CD4-positive, CD25-positive, alpha-beta regulatory T cell (primary cell): ENCODE measurements at regions not wholly inside any gene's neighbourhood (a gene's known extent, or its start where the extent isn't known, plus 50 kb on each side); places are given as distances from the start of the nearest gene placed in this dataset.

Source experiments
- ATAC-seq, 2 donors: fragments of 150-1000 bp; cut with Tn5 transposase; one replicate each; pipeline ENCODE4 v1.10.0; 2021; ENCODE audit warnings: low read depth in 2 of 2, moderate number of reproducible peaks in 2 of 2, moderate library complexity in 1 of 2
- DNase-seq, 3 donors: peaks; one replicate each; pipeline versions ENCODE4 v3.0.0 to v3.0.0-alpha.2; 2012 to 2022; ENCODE audit warnings: mixed read lengths in 1 of 3
- H3K27ac ChIP-seq: one replicate; pipeline ENCODE4 v1.7.0; 2013; ENCODE audit warnings: mild to moderate bottlenecking, low read length; ENCODE audit not compliant: insufficient read depth, poor library complexity, severe bottlenecking
- H3K27me3 ChIP-seq: one replicate; pipeline ENCODE4 v1.7.0; 2013; ENCODE audit warnings: low read length; ENCODE audit not compliant: control insufficient read depth, insufficient read depth
- H3K36me3 ChIP-seq: one replicate; pipeline ENCODE4 v1.7.0; 2013; ENCODE audit warnings: mild to moderate bottlenecking, low read length, moderate library complexity; ENCODE audit not compliant: control insufficient read depth, insufficient read depth
- H3K4me1 ChIP-seq: 2 replicates; pipeline ENCODE4 v1.7.0; 2013; ENCODE audit warnings: mild to moderate bottlenecking, low read length; ENCODE audit not compliant: insufficient read depth, control insufficient read depth, poor library complexity, severe bottlenecking
- H3K4me3 ChIP-seq: one replicate; pipeline ENCODE4 v1.7.0; 2013; ENCODE audit warnings: low read depth, mild to moderate bottlenecking, low read length, moderate library complexity
- H3K9me3 ChIP-seq, 2 experiments: 1 replicate in 1 of 2; 2 replicates in 1 of 2; pipeline ENCODE4 v1.7.0; 2013; ENCODE audit warnings: low read length in 2 of 2, mild to moderate bottlenecking in 1 of 2, moderate library complexity in 1 of 2; ENCODE audit not compliant: control insufficient read depth in 2 of 2
- H3K27ac Mint-ChIP-seq, 3 donors: one replicate each; pipeline ENCODE4 v1.8.0; 2020 to 2022; ENCODE audit warnings: mild to moderate bottlenecking in 3 of 3, mixed read lengths in 3 of 3, moderate library complexity in 2 of 3
- H3K27me3 Mint-ChIP-seq: one replicate; pipeline ENCODE4 v1.8.0; 2022; ENCODE audit warnings: mild to moderate bottlenecking, mixed read lengths
- H3K36me3 Mint-ChIP-seq: one replicate; pipeline ENCODE4 v1.8.0; 2020; ENCODE audit warnings: mixed read lengths
- H3K4me1 Mint-ChIP-seq, 4 donors: one replicate each; pipeline ENCODE4 v1.8.0; 2020 to 2022; ENCODE audit warnings: mixed read lengths in 4 of 4, mild to moderate bottlenecking in 1 of 4
- H3K4me3 Mint-ChIP-seq, 4 donors: one replicate each; pipeline ENCODE4 v1.8.0; 2020 to 2022; ENCODE audit warnings: mild to moderate bottlenecking in 4 of 4, mixed read lengths in 4 of 4, moderate library complexity in 3 of 4
- H3K9me3 Mint-ChIP-seq, 7 donors: one replicate each; pipeline ENCODE4 v1.8.0; 2020 to 2022; ENCODE audit warnings: mixed read lengths in 7 of 7, mild to moderate bottlenecking in 3 of 7, moderate library complexity in 2 of 7

- Mint-ChIP-seq H3K36me3 (no peaks in the 10 kb centered on the region), H3K4me1 (no peaks in the 10 kb centered on the region), H3K27me3 (peaks cover 4% of the 10 kb centered on the region), H3K27ac (no peak overlapping the region), H3K4me3 (no peak overlapping the region), H3K9me3 (no peaks in the 10 kb centered on the region)
- Histone ChIP-seq H3K9me3 (no peaks in the 10 kb centered on the region), H3K36me3 (no peaks in the 10 kb centered on the region), H3K4me3 (no peak overlapping the region), H3K27me3 (peaks cover 13% of the 10 kb centered on the region), H3K27ac (no peak overlapping the region), H3K4me1 (no peaks in the 10 kb centered on the region)
- no peak for ATAC-seq
- no peak for DNase-seq
Observed at GRCh38 chr3:66706890-66707289, 206.1 kb upstream of the LRIG1 start.

GRCh38 chr3:66709532-66709931, 208.7 kb upstream of the LRIG1 start:
- Mint-ChIP-seq H3K9me3 (no peaks in the 10 kb centered on the region), H3K36me3 (no peaks in the 10 kb centered on the region), H3K27ac (no peak overlapping the region), H3K4me3 (no peak overlapping the region), H3K27me3 (peaks cover 4% of the 10 kb centered on the region), H3K4me1 (no peaks in the 10 kb centered on the region)
- DNase-seq = no peak
- Histone ChIP-seq H3K4me1 (no peaks in the 10 kb centered on the region), H3K27ac (no peak overlapping the region), H3K36me3 (no peaks in the 10 kb centered on the region), H3K27me3 (peaks cover 16% of the 10 kb centered on the region), H3K9me3 (no peaks in the 10 kb centered on the region), H3K4me3 (no peak overlapping the region)
- ATAC-seq = no peak

DNA sequence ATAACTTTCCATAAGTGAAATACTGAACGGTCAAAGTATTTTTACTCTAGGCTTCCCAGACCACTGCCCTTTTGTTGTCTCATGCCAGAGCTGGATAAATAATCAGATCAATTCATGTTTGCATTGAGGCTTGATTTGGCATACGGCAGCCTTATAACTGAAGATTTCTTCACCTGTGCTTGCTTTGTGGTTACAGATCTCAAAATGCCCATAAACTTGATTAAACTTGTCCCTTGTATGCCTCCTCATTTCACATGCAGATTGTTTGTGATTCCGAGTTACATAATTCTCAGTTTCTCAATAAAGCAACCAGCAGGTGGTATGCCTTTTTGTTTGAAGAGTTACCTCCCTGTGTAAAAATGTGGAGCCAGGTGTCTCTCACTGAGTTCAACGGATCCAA, 211.4 kb upstream of the LRIG1 start:
- Histone ChIP-seq H3K27ac (no peak overlapping the region), H3K4me3 (no peak overlapping the region), H3K27me3 (peaks cover 9% of the 10 kb centered on the region), H3K9me3 (no peaks in the 10 kb centered on the region), H3K36me3 (no peaks in the 10 kb centered on the region), H3K4me1 (no peaks in the 10 kb centered on the region)
- DNase-seq = no peak
- Mint-ChIP-seq H3K36me3 (no peaks in the 10 kb centered on the region), H3K4me3 (no peak overlapping the region), H3K9me3 (no peaks in the 10 kb centered on the region), H3K4me1 (no peaks in the 10 kb centered on the region), H3K27ac (no peak overlapping the region), H3K27me3 (peaks cover 12% of the 10 kb centered on the region)
- ATAC-seq = no peak

DNA sequence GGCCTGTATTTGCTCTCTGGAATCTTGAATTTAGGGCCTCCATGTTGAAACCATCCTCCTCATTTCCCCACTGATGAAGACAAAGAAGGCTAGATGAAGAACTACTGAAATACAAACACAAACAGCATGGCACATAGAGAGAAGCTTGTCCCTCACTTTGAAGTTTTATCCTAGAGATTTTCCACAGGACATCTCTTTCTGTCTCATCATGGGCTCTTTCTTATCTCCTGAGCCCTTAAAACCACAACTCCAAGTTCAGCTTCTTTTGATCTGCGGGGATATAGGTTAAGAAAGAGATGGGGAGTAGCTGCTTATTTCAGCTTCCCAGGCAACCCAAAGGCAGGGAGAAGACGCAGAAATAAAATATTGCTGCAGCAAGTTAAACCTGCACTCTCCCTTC, 213.1 kb upstream of the LRIG1 start:
- Histone ChIP-seq H3K4me3 (no peak overlapping the region), H3K9me3 (no peaks in the 10 kb centered on the region), H3K36me3 (no peaks in the 10 kb centered on the region), H3K4me1 (no peaks in the 10 kb centered on the region), H3K27ac (no peak overlapping the region), H3K27me3 (peaks cover 2% of the 10 kb centered on the region)
- H3K27ac Mint-ChIP-seq = no peak overlapping the region
- no peaks in the 10 kb centered on the region for H3K36me3 Mint-ChIP-seq
- H3K4me1 Mint-ChIP-seq = no peaks in the 10 kb centered on the region
- ATAC-seq (no peak), DNase-seq (no peak)
- no peaks in the 10 kb centered on the region for H3K9me3 Mint-ChIP-seq
- H3K4me3 Mint-ChIP-seq = no peak overlapping the region
- H3K27me3 Mint-ChIP-seq = peaks cover 13% of the 10 kb centered on the region

DNA sequence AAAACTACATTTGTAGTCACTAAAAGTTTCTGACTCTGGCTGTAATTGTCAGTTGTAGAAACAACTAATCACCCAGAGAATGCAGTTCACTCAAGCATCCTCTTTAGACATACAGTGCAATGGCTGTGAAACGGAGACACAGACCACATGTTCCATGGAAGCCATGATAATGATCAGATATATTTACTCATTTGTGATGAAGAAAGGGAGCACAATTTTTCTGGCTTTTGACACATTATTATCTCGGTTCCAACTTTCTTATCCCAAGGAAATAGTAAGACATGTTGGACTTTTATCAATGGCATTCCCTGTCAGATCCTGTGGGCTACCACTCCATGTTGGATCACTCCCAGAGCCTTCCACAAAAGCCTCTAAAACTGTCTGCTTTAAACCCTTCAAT, 215.0 kb upstream of the LRIG1 start:
- H3K27me3 Mint-ChIP-seq = peaks cover 14% of the 10 kb centered on the region
- H3K36me3 ChIP-seq = no peaks in the 10 kb centered on the region
- DNase-seq (no peak), ATAC-seq (no peak)
- H3K4me1 Mint-ChIP-seq = no peaks in the 10 kb centered on the region
- H3K9me3 ChIP-seq = no peaks in the 10 kb centered on the region
- no peak overlapping the region for H3K4me3 Mint-ChIP-seq
- H3K4me1 ChIP-seq = no peaks in the 10 kb centered on the region
- H3K9me3 Mint-ChIP-seq = no peaks in the 10 kb centered on the region
- H3K4me3 ChIP-seq = no peak overlapping the region
- no peak overlapping the region for H3K27ac Mint-ChIP-seq
- no peaks in the 10 kb centered on the region for H3K36me3 Mint-ChIP-seq
- H3K27ac ChIP-seq = no peak overlapping the region
- peaks cover 2% of the 10 kb centered on the region for H3K27me3 ChIP-seq

DNA sequence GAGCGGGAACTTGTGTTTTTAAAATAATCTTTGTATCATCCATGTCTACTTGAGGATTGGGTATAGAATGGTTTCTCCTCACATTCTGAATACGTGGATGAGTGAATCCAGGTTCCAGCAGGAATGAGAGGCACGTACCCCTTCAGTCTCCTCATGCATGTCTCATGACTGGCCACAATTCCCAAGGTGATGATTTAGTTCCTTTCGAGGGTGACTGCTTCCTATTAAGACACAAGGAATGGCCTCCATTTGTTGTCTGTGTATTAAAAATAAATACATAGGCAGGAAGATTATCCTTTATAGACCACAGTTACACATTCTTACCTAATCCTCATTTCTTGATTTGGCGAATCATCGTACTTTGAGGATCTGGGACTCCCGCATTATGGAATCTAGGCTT, 217.0 kb upstream of the LRIG1 start:
- Mint-ChIP-seq H3K27me3 (peaks cover 14% of the 10 kb centered on the region), H3K4me1 (no peaks in the 10 kb centered on the region), H3K4me3 (no peak overlapping the region), H3K36me3 (no peaks in the 10 kb centered on the region), H3K9me3 (no peaks in the 10 kb centered on the region), H3K27ac (no peak overlapping the region)
- Histone ChIP-seq H3K4me3 (no peak overlapping the region), H3K36me3 (no peaks in the 10 kb centered on the region), H3K27ac (no peak overlapping the region), H3K9me3 (no peaks in the 10 kb centered on the region), H3K27me3 (peaks cover 5% of the 10 kb centered on the region), H3K4me1 (no peaks in the 10 kb centered on the region)
- DNase-seq (no peak), ATAC-seq (no peak)

DNA sequence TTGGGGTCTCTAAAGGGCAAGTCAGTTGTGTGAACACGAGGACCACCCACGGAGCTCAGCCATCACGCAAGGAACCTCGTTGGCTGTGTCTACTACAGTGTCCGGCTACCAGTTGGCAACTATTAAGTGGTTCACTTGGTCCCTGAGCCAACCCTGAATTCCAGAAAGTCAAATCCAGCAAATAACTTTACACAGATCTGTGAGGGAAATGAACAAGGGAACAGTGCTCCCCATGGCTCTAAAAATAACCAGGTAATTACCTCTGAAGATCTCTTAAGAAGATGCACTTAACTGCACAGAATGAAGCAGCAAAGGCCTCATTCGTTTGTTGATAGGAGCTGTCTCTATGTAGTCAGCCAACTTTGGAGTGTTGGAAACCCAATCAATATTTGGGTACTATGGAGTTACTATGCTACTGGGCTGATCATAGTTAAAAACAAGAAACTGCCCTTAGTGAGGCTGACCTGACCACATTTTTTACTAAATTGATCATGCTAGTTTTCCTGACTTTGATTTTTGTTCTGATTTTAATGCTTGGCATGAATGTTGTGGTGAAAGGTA, 219.1 kb upstream of the LRIG1 start:
- no peaks in the 10 kb centered on the region for H3K4me1 ChIP-seq
- H3K4me3 ChIP-seq = no peak overlapping the region
- Mint-ChIP-seq H3K4me3 (no peak overlapping the region), H3K9me3 (no peaks in the 10 kb centered on the region), H3K4me1 (no peaks in the 10 kb centered on the region), H3K36me3 (no peaks in the 10 kb centered on the region), H3K27me3 (peaks cover 14% of the 10 kb centered on the region), H3K27ac (no peak overlapping the region)
- H3K36me3 ChIP-seq = no peaks in the 10 kb centered on the region
- H3K27me3 ChIP-seq = peaks cover 6% of the 10 kb centered on the region
- no peaks in the 10 kb centered on the region for H3K9me3 ChIP-seq
- no peak for DNase-seq
- no peak overlapping the region for H3K27ac ChIP-seq
- no peak for ATAC-seq

- no peak for DNase-seq
- no peaks in the 10 kb centered on the region for H3K9me3 ChIP-seq
- H3K27me3 Mint-ChIP-seq = peaks cover 14% of the 10 kb centered on the region
- no peak overlapping the region for H3K4me3 Mint-ChIP-seq
- H3K27ac Mint-ChIP-seq = no peak overlapping the region
- no peak overlapping the region for H3K4me3 ChIP-seq
- no peaks in the 10 kb centered on the region for H3K4me1 Mint-ChIP-seq
- ATAC-seq = no peak
- no peaks in the 10 kb centered on the region for H3K9me3 Mint-ChIP-seq
- H3K27ac ChIP-seq = no peak overlapping the region
- H3K36me3 Mint-ChIP-seq = no peaks in the 10 kb centered on the region
- no peaks in the 10 kb centered on the region for H3K36me3 ChIP-seq
- H3K4me1 ChIP-seq = no peaks in the 10 kb centered on the region
- H3K27me3 ChIP-seq = peaks cover 6% of the 10 kb centered on the region
Observed at GRCh38 chr3:66720508-66720907, 219.7 kb upstream of the LRIG1 start.
